IMR-90 (cell line): ENCODE measurements at regions not wholly inside any gene's neighbourhood (a gene's known extent, or its start where the extent isn't known, plus 50 kb on each side); places are given as distances from the start of the nearest gene placed in this dataset.

Experiments used
- ATAC-seq: fragments of 200-7000 bp; cut with Tn5 transposase; 2 replicates; pipeline ENCODE4 v1.9.1; 2020; ENCODE audit warnings: low read depth, mild to moderate bottlenecking, moderate library complexity
- BruUV-seq: library from RNA; stranded (reverse); fragments of 400-500 nt; replicated peaks from 2 replicates; lab custom pipeline; 2021; lab: Mats Ljungman, UMichigan
- CTCF ChIA-PET: fragments of 300-600 bp; formaldehyde crosslinking; extraction: SDS; loops from one replicate; lab custom pipeline; 2021; ENCODE audit warnings: antibody characterized with exemption; lab: Yijun Ruan, JAX
- POLR2A ChIA-PET: fragments of 300-600 bp; sonication (Branson Sonifier 250); formaldehyde crosslinking; loops from one replicate; lab custom pipeline; 2022; ENCODE audit warnings: antibody characterized with exemption; ENCODE audit not compliant: unreplicated experiment; lab: Charles Lee
- DNase-seq: peaks from one replicate; pipeline ENCODE4 v3.0.0; 2013
- H2AFZ ChIP-seq: replicated peaks from 2 replicates; pipeline ENCODE3; 2013; ENCODE audit warnings: low read length, mild to moderate bottlenecking; ENCODE audit not compliant: poor library complexity
- H2AK5ac ChIP-seq: 2 replicates; pipeline ENCODE4 v1.6.1; 2013; ENCODE audit warnings: low read depth, low read length, inconsistent platforms
- H2AK9ac ChIP-seq: replicated peaks from 2 replicates; pipeline ENCODE3; 2013; ENCODE audit warnings: mild to moderate bottlenecking, low read depth, low read length, moderate library complexity; ENCODE audit not compliant: poor library complexity
- H2BK120ac ChIP-seq: 2 replicates; pipeline ENCODE4 v1.6.1; 2013; ENCODE audit warnings: low read depth, low read length, inconsistent platforms
- H2BK15ac ChIP-seq: 3 replicates; pipeline ENCODE4 v1.6.1; 2013; ENCODE audit warnings: low read depth, low read length, inconsistent platforms
- H2BK20ac ChIP-seq: 2 replicates; pipeline ENCODE4 v1.6.1; 2013; ENCODE audit warnings: low read depth, mild to moderate bottlenecking, inconsistent platforms, low read length, moderate library complexity
- H2BK5ac ChIP-seq: 2 replicates; pipeline ENCODE4 v1.6.1; 2013; ENCODE audit warnings: mild to moderate bottlenecking, low read depth, low read length, inconsistent platforms; ENCODE audit not compliant: poor library complexity, severe bottlenecking
- H3K14ac ChIP-seq: replicated peaks from 2 replicates; pipeline ENCODE4 v1.6.1; 2013; ENCODE audit warnings: low read depth, low read length, inconsistent platforms
- H3K18ac ChIP-seq: 2 replicates; pipeline ENCODE4 v1.6.1; 2013; ENCODE audit warnings: low read depth, low read length, control low read depth
- H3K23ac ChIP-seq: 2 replicates; pipeline ENCODE4 v1.6.1; 2013; ENCODE audit warnings: low read depth, low read length, inconsistent platforms
- H3K27ac ChIP-seq: 2 replicates; pipeline ENCODE4 v1.5.1; 2013; ENCODE audit warnings: mild to moderate bottlenecking, control low read depth, low read length; ENCODE audit not compliant: insufficient read depth
- H3K27me3 ChIP-seq: 2 replicates; pipeline ENCODE4 v1.6.1; 2013; ENCODE audit warnings: low read length; ENCODE audit not compliant: control insufficient read depth, insufficient read depth
- H3K36me3 ChIP-seq: 2 replicates; pipeline ENCODE4 v1.6.1; 2013; ENCODE audit warnings: low read length, mixed read lengths; ENCODE audit not compliant: control insufficient read depth, insufficient read depth
- H3K4ac ChIP-seq: 2 replicates; pipeline ENCODE4 v1.6.1; 2013; ENCODE audit warnings: low read depth, low read length, inconsistent platforms
- H3K4me1 ChIP-seq: 2 replicates; pipeline ENCODE4 v1.6.1; 2013; ENCODE audit warnings: low read length, mixed read lengths; ENCODE audit not compliant: control insufficient read depth, insufficient read depth
- H3K4me2 ChIP-seq: 2 replicates; pipeline ENCODE4 v1.6.1; 2013; ENCODE audit warnings: low read depth, mild to moderate bottlenecking, control low read depth, low read length, moderate library complexity
- H3K4me3 ChIP-seq: 2 replicates; pipeline ENCODE4 v1.5.1; 2013; ENCODE audit warnings: low read depth, mild to moderate bottlenecking, control low read depth, low read length, moderate library complexity; ENCODE audit not compliant: insufficient read depth
- H3K56ac ChIP-seq: 2 replicates; pipeline ENCODE4 v1.6.1; 2013; ENCODE audit warnings: low read length, inconsistent platforms; ENCODE audit not compliant: insufficient read depth; ENCODE audit errors: extremely low read depth
- H3K79me1 ChIP-seq, 2 experiments: 2 replicates each; pipeline ENCODE4 v1.6.1; 2013; ENCODE audit warnings: low read length in 2 of 2, inconsistent platforms in 1 of 2, low read depth in 1 of 2
- H3K9ac ChIP-seq: 2 replicates; pipeline ENCODE4 v1.6.1; 2013; ENCODE audit warnings: low read depth, low read length, control low read depth
- H3K9me1 ChIP-seq: 2 replicates; pipeline ENCODE4 v1.6.1; 2013; ENCODE audit warnings: low read length, inconsistent platforms; ENCODE audit not compliant: insufficient read depth
- H3K9me3 ChIP-seq: 2 replicates; pipeline ENCODE4 v1.6.1; 2013; ENCODE audit warnings: low read length; ENCODE audit not compliant: control insufficient read depth, insufficient read depth
- H4K20me1 ChIP-seq: 2 replicates; pipeline ENCODE4 v1.6.1; 2013; ENCODE audit warnings: low read length, inconsistent platforms; ENCODE audit not compliant: insufficient read depth
- H4K5ac ChIP-seq: 2 replicates; pipeline ENCODE4 v1.6.1; 2013; ENCODE audit warnings: mild to moderate bottlenecking, low read depth, low read length, control low read depth
- H4K8ac ChIP-seq, 2 experiments: 2 replicates each; pipeline ENCODE4 v1.6.1; 2013; ENCODE audit warnings: low read depth in 2 of 2, low read length in 2 of 2, control low read depth in 1 of 2, inconsistent platforms in 1 of 2
- H4K91ac ChIP-seq: 2 replicates; pipeline ENCODE4 v1.6.1; 2013; ENCODE audit warnings: low read depth, low read length, inconsistent platforms; ENCODE audit not compliant: insufficient read depth
- BHLHE40 ChIP-seq: fragments of 150-350 bp; IDR thresholded peaks from 2 replicates; pipeline ENCODE4 v1.6.1; 2016; ENCODE audit warnings: mild to moderate bottlenecking, low read depth, low read length
- CEBPB ChIP-seq: IDR thresholded peaks from 2 replicates; pipeline ENCODE4 v1.6.1; 2012; ENCODE audit warnings: low read depth, low read length, improper control_type of control experiment
- CHD1 ChIP-seq: IDR thresholded peaks from 2 replicates; pipeline ENCODE4 v1.6.1; 2012; ENCODE audit warnings: low read depth, low read length, improper control_type of control experiment
- FOS ChIP-seq: fragments of 150-350 bp; IDR thresholded peaks from 2 replicates; pipeline ENCODE4 v1.6.1; 2016; ENCODE audit warnings: low read depth, low read length
- MAFK ChIP-seq: IDR thresholded peaks from 2 replicates; pipeline ENCODE4 v1.6.1; 2012; ENCODE audit warnings: low read depth, low read length, improper control_type of control experiment
- MAZ ChIP-seq: IDR thresholded peaks from 2 replicates; pipeline ENCODE4 v1.6.1; 2012; ENCODE audit warnings: low read depth, mild to moderate bottlenecking, low read length, improper control_type of control experiment, moderate library complexity, borderline replicate concordance
- MXI1 ChIP-seq: IDR thresholded peaks from 2 replicates; pipeline ENCODE4 v1.6.1; 2012; ENCODE audit warnings: low read depth, mild to moderate bottlenecking, low read length, moderate library complexity, borderline replicate concordance
- NFE2L2 ChIP-seq: fragments of 150-350 bp; IDR thresholded peaks from 2 replicates; pipeline ENCODE4 v1.6.1; 2016; ENCODE audit warnings: low read depth, mild to moderate bottlenecking, low read length
- POLR2A ChIP-seq: IDR thresholded peaks from 2 replicates; pipeline ENCODE4 v1.6.1; 2012; ENCODE audit warnings: mild to moderate bottlenecking, low read depth, low read length
- RAD21 ChIP-seq: IDR thresholded peaks from 2 replicates; pipeline ENCODE4 v1.6.1; 2012; ENCODE audit warnings: low read length, improper control_type of control experiment
- RCOR1 ChIP-seq: IDR thresholded peaks from 2 replicates; pipeline ENCODE4 v1.6.1; 2012; ENCODE audit warnings: mild to moderate bottlenecking, low read length, improper control_type of control experiment; ENCODE audit not compliant: insufficient replicate concordance
- RFX5 ChIP-seq: IDR thresholded peaks from 2 replicates; pipeline ENCODE4 v1.8.0; 2012; ENCODE audit warnings: low read depth, mild to moderate bottlenecking, low read length, moderate library complexity
- SMC3 ChIP-seq: fragments of 150-350 bp; IDR thresholded peaks from 2 replicates; pipeline ENCODE4 v1.6.1; 2016; ENCODE audit warnings: low read depth, mild to moderate bottlenecking, antibody characterized with exemption, low read length, moderate library complexity
- dilution Hi-C: fragments of 300-500 bp; cut with HindIII; formaldehyde crosslinking; loops from one replicate; pipeline ENCODE4 v1.14.3; 2018; ENCODE audit warnings: low sequenced_read_pairs; ENCODE audit not compliant: unreplicated experiment
- in situ Hi-C: fragments of 300-500 bp; cut with MboI; formaldehyde crosslinking; loops from 3 replicates; pipeline ENCODE4 v1.14.3; 2019; ENCODE audit warnings: low sequenced_read_pairs, inconsistent platforms, mixed read lengths
- intact Hi-C: fragments of 100-400 bp; cut with micrococcal nuclease; formaldehyde crosslinking; loops from 2 replicates; pipeline ENCODE4 v1.10.0; 2022
- TF ChIP-seq, protein P1 (sequence below): conservative IDR thresholded peaks from 2 replicates; pipeline ENCODE4 v1.5.1; 2012; ENCODE audit warnings: mild to moderate bottlenecking, low read depth, low read length, improper control_type of control experiment
- TF ChIP-seq, protein P2 (sequence below): fragments of 150-350 bp; IDR thresholded peaks from 2 replicates; pipeline ENCODE4 v1.6.1; 2016; ENCODE audit warnings: low read depth, mild to moderate bottlenecking, low read length, moderate library complexity, borderline replicate concordance
- TF ChIP-seq, protein P3 (sequence below): fragments of 150-350 bp; IDR thresholded peaks from 2 replicates; pipeline ENCODE4 v1.6.1; 2017; ENCODE audit warnings: mild to moderate bottlenecking, antibody characterized with exemption, low read length, low read depth

GRCh38 chr22:27308513-27308912 lies 493.0 kb downstream of the MN1 start:
- Histone ChIP-seq H4K91ac (no peak overlapping the region), H3K4me1 (no peaks in the 10 kb centered on the region), H4K5ac (no peak overlapping the region), H3K27me3 (peaks cover 38% of the 10 kb centered on the region), H3K18ac (no peak overlapping the region), H3K36me3 (no peaks in the 10 kb centered on the region), H3K4me3 (no peak overlapping the region), H2BK15ac (no peak overlapping the region), H3K9ac (no peak overlapping the region), H3K23ac (no peak overlapping the region), H3K56ac (no peak overlapping the region), H3K9me1 (peaks cover 6% of the 10 kb centered on the region), H3K79me1 (no peaks in the 10 kb centered on the region), H3K4ac (no peak overlapping the region), H2BK120ac (no peak overlapping the region), H3K9me3 (no peaks in the 10 kb centered on the region; the same call in 1 of the 2 replicates), H2AFZ (no peak overlapping the region), H2BK20ac (no peak overlapping the region), H3K4me2 (no peak overlapping the region), H2AK5ac (no peak overlapping the region), H3K27ac (no peak overlapping the region), H2BK5ac (no peak overlapping the region), H3K14ac (no peak overlapping the region), H4K8ac (no peak overlapping the region), H2AK9ac (no peak overlapping the region), H4K20me1 (no peaks in the 10 kb centered on the region)
- CTCF ChIA-PET: no interaction called here
- dilution Hi-C loops: no loop called here
- intact Hi-C loops: no loop called here
- ATAC-seq (no peak), DNase-seq (no peak)
- TF ChIP-seq, protein P1, sequence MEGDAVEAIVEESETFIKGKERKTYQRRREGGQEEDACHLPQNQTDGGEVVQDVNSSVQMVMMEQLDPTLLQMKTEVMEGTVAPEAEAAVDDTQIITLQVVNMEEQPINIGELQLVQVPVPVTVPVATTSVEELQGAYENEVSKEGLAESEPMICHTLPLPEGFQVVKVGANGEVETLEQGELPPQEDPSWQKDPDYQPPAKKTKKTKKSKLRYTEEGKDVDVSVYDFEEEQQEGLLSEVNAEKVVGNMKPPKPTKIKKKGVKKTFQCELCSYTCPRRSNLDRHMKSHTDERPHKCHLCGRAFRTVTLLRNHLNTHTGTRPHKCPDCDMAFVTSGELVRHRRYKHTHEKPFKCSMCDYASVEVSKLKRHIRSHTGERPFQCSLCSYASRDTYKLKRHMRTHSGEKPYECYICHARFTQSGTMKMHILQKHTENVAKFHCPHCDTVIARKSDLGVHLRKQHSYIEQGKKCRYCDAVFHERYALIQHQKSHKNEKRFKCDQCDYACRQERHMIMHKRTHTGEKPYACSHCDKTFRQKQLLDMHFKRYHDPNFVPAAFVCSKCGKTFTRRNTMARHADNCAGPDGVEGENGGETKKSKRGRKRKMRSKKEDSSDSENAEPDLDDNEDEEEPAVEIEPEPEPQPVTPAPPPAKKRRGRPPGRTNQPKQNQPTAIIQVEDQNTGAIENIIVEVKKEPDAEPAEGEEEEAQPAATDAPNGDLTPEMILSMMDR: no peak
- no peak for TF ChIP-seq RAD21
- no peak for TF ChIP-seq SMC3
- TF ChIP-seq, protein P2, sequence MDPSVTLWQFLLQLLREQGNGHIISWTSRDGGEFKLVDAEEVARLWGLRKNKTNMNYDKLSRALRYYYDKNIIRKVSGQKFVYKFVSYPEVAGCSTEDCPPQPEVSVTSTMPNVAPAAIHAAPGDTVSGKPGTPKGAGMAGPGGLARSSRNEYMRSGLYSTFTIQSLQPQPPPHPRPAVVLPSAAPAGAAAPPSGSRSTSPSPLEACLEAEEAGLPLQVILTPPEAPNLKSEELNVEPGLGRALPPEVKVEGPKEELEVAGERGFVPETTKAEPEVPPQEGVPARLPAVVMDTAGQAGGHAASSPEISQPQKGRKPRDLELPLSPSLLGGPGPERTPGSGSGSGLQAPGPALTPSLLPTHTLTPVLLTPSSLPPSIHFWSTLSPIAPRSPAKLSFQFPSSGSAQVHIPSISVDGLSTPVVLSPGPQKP: no peak
- no peak for TF ChIP-seq BHLHE40
- no peak for TF ChIP-seq NFE2L2
- TF ChIP-seq RFX5: no peak
- no peak for TF ChIP-seq MAFK
- no peak for TF ChIP-seq RCOR1
- TF ChIP-seq, protein P3, sequence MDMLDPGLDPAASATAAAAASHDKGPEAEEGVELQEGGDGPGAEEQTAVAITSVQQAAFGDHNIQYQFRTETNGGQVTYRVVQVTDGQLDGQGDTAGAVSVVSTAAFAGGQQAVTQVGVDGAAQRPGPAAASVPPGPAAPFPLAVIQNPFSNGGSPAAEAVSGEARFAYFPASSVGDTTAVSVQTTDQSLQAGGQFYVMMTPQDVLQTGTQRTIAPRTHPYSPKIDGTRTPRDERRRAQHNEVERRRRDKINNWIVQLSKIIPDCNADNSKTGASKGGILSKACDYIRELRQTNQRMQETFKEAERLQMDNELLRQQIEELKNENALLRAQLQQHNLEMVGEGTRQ: no peak
- no peak for TF ChIP-seq CHD1
- TF ChIP-seq POLR2A: no peak
- no peak for TF ChIP-seq MAZ
- no peak for TF ChIP-seq MXI1
- no peak for TF ChIP-seq CEBPB
- no peak for TF ChIP-seq FOS
- no TSS peak for BruUV-seq
- POLR2A ChIA-PET: no interaction called here
- in situ Hi-C loops: no loop called here
